Coronary artery (tissue), 2 donors: ENCODE measurements at regions not wholly inside any gene's neighbourhood (a gene's known extent, or its start where the extent isn't known, plus 50 kb on each side); places are given as distances from the start of the nearest gene placed in this dataset.

ENCODE experiments used
- DNase-seq: peaks from one replicate; pipeline ENCODE4 v3.0.0-alpha.2; 2017; ENCODE audit warnings: low spot score
- H3K27ac ChIP-seq, 2 donors: fragments of 200-600 bp; sonication (generic); one replicate each; pipeline ENCODE4 v1.5.1; 2016 to 2019
- H3K4me3 ChIP-seq: fragments of 200-600 bp; sonication (generic); 2 replicates; pipeline ENCODE4 v1.5.1; 2016; ENCODE audit warnings: mild to moderate bottlenecking, moderate library complexity
- CTCF ChIP-seq: fragments of 200-600 bp; sonication (generic); IDR thresholded peaks from one replicate; pipeline ENCODE4 v1.5.1; 2019; ENCODE audit warnings: antibody characterized with exemption

- no peak for TF ChIP-seq CTCF
- DNase-seq, result no peak
- Histone ChIP-seq H3K4me3 (no peak overlapping the region), H3K27ac (no peak overlapping the region)
Measured at GRCh38 chrX:20515841-20516461, 249.2 kb upstream of the RPS6KA3 start.

- no peak overlapping the region for H3K4me3 ChIP-seq
- no peak for DNase-seq
- H3K27ac ChIP-seq, result no peak overlapping the region
- TF ChIP-seq CTCF, result no peak
Measured at GRCh38 chrX:20514358-20514757, 247.6 kb upstream of the RPS6KA3 start.

DNA sequence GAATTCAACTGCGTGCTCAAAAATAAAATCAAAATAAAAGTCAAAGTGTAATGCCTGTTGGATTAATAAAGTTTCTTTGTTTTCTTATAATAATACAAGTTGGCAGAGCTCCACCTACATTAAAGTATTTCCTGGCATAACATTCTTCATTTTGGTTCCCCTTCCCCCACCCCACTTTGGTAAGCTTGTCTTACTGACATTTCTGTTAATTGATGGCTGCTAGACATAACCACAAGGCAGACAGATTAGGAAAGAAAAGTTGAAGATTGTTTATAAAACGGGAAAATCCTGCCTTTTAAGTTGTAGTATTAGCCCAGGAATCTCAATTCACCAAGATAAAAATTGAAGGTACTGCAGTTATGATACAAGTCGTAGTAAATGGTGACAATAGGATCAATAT is 246.5 kb upstream of the RPS6KA3 start:
- no peak for DNase-seq
- no peak for TF ChIP-seq CTCF

DNA sequence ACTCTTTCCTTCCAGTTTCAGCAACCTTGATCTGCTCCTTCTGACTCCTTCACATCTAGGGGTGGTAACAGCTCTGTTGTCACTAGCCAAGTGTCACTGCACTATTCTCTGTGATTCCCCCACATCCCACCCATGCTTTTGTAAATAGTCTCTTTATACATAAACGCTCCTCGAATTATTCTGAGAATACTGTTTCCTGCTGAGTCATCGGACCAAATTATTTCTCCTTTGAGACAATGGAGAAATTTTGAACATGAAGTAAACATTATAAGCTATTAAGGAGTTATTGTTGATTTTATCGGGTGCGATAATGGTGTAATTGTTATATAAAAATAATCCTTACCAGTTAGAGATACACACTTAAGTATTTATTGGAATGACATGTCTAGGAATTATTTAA is 245.1 kb upstream of the RPS6KA3 start:
- Histone ChIP-seq H3K27ac (no peak overlapping the region), H3K4me3 (no peak overlapping the region)
- no peak for DNase-seq
- TF ChIP-seq CTCF, result no peak

More for the DNA sequence above, 246.5 kb upstream of the RPS6KA3 start:
- no peak overlapping the region for H3K27ac ChIP-seq
- H3K4me3 ChIP-seq, result no peak overlapping the region

DNA sequence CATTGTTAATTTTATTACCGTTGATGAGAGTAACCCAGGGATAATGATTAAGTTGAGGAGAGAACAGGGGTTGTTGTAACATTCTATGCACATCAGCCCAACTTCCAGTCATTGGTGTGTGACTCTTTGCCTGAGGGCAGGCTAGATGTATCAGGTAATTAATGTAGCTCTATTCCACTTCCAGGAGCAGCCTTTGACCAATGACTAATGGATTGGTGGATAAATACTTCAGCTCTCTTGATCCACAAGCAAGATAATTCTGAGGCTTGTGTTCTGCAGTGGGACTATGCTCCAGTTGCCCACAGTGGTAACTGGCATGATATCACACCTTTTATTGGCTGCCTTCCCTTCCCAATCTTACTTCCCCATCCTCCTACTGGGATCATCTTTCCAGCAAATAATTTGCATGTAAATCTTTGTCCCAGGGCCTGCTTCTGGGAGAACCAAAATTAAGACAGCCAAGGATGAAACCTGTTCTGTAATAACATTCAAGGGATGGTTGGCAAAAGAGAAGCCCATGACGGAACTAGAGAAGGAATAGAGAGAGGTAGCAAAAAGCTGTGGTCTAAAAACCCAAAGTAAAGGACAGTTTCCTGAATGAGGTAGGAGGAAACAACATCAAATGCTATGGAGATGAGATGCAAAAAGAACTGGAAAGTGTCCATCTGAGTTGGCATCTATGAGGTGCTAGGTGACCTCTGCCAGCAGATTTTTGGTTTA is 241.4 kb upstream of the RPS6KA3 start:
- no peak for TF ChIP-seq CTCF
- Histone ChIP-seq H3K4me3 (no peak overlapping the region), H3K27ac (no peak overlapping the region)
- DNase-seq, result no peak

GRCh38 chrX:20506739-20507138 is 240.0 kb upstream of the RPS6KA3 start:
- Histone ChIP-seq H3K27ac (no peak overlapping the region), H3K4me3 (no peak overlapping the region)
- no peak for DNase-seq
- TF ChIP-seq CTCF, result no peak

- H3K4me3 ChIP-seq, result no peak overlapping the region
- no peak for TF ChIP-seq CTCF
- H3K27ac ChIP-seq, result no peak overlapping the region
- no peak for DNase-seq
Measured at GRCh38 chrX:20500949-20501348, 234.2 kb upstream of the RPS6KA3 start.
